ENCODE measurements at regions not wholly inside any gene's neighbourhood (a gene's known extent, or its start where the extent isn't known, plus 50 kb on each side); places are given as distances from the start of the nearest gene placed in this dataset.

- CTCF ChIA-PET: no interaction called here
Observed at GRCh38 chr19:33875071-33875470, 78.4 kb downstream of the KCTD15 start.

GRCh38 chr19:33876192-33876591, 79.5 kb downstream of the KCTD15 start:
- no peak for DNase-seq (ENCODE audit: extremely low spot score)
- POLR2A ChIA-PET: no interaction called here
- no peak for TF ChIP-seq PKNOX1 (IDR thresholded peaks at IDR 0.05)
- TF ChIP-seq L3MBTL2 (conservative IDR thresholded peaks at IDR 0.05): no peak
- TF ChIP-seq FOXK2 (IDR thresholded peaks at IDR 0.05): no peak
- TF ChIP-seq BHLHE40 (IDR thresholded peaks at IDR 0.05; ENCODE audit: borderline replicate concordance): no peak
- no peak for TF ChIP-seq ARNT (IDR thresholded peaks at IDR 0.05)
- no peak for TF ChIP-seq ELF4 (IDR thresholded peaks at IDR 0.05)
- TF ChIP-seq SP1 (IDR thresholded peaks at IDR 0.05): no peak
- TF ChIP-seq FOXM1 (IDR thresholded peaks at IDR 0.05; ENCODE audit: borderline replicate concordance): no peak
- no peak for TF ChIP-seq ZNF384 (IDR thresholded peaks at IDR 0.05)
- no peak for TF ChIP-seq FOXA1 (IDR thresholded peaks at IDR 0.05)
- no peak for TF ChIP-seq SUZ12 (IDR thresholded peaks at IDR 0.05)
- no peak for TF ChIP-seq CTBP1 (IDR thresholded peaks at IDR 0.05; ENCODE audit: borderline replicate concordance)
- TF ChIP-seq LEF1 (IDR thresholded peaks at IDR 0.05; ENCODE audit: borderline replicate concordance): no peak
- no peak for TF ChIP-seq TARDBP (IDR thresholded peaks at IDR 0.05)
- TF ChIP-seq HDGF (IDR thresholded peaks at IDR 0.05; ENCODE audit: borderline replicate concordance): no peak
- CTCF ChIA-PET: interaction anchor here (0.6 to 0.8 kb wide), 3 partner anchors 17 to 472 kb away, joined by 3 to 6 read pairs (median 3); no protein-coding TSS in a partner anchor

More at GRCh38 chr19:33875071-33875470, 78.4 kb downstream of the KCTD15 start:
- TF ChIP-seq NFRKB (IDR thresholded peaks at IDR 0.05): no peak
- no peak for TF ChIP-seq PKNOX1 (IDR thresholded peaks at IDR 0.05)
- no peak for TF ChIP-seq SP1 (IDR thresholded peaks at IDR 0.05)
- TF ChIP-seq FOXA1 (IDR thresholded peaks at IDR 0.05): no peak
- no peak for TF ChIP-seq TARDBP (IDR thresholded peaks at IDR 0.05)
- TF ChIP-seq HDGF (IDR thresholded peaks at IDR 0.05; ENCODE audit: borderline replicate concordance): no peak
- no peak for TF ChIP-seq ZNF384 (IDR thresholded peaks at IDR 0.05)
- TF ChIP-seq ELF4 (IDR thresholded peaks at IDR 0.05): no peak
- TF ChIP-seq FOXK2 (IDR thresholded peaks at IDR 0.05): no peak
- TF ChIP-seq CTBP1 (IDR thresholded peaks at IDR 0.05; ENCODE audit: borderline replicate concordance): no peak
- no peak for TF ChIP-seq ARNT (IDR thresholded peaks at IDR 0.05)
- TF ChIP-seq FOXM1 (IDR thresholded peaks at IDR 0.05; ENCODE audit: borderline replicate concordance): no peak
- TF ChIP-seq LEF1 (IDR thresholded peaks at IDR 0.05; ENCODE audit: borderline replicate concordance): no peak
- no peak for TF ChIP-seq SUZ12 (IDR thresholded peaks at IDR 0.05)
- TF ChIP-seq BHLHE40 (IDR thresholded peaks at IDR 0.05; ENCODE audit: borderline replicate concordance): no peak
- TF ChIP-seq L3MBTL2 (conservative IDR thresholded peaks at IDR 0.05): no peak
- DNase-seq (ENCODE audit: extremely low spot score): no peak
- POLR2A ChIA-PET: no interaction called here

- no peak for TF ChIP-seq ARNT (IDR thresholded peaks at IDR 0.05)
- TF ChIP-seq LEF1 (IDR thresholded peaks at IDR 0.05; ENCODE audit: borderline replicate concordance): no peak
- no peak for TF ChIP-seq ELF4 (IDR thresholded peaks at IDR 0.05)
- TF ChIP-seq NFRKB (IDR thresholded peaks at IDR 0.05): no peak
- TF ChIP-seq PKNOX1 (IDR thresholded peaks at IDR 0.05): no peak
- TF ChIP-seq SUZ12 (IDR thresholded peaks at IDR 0.05): no peak
- TF ChIP-seq ZNF384 (IDR thresholded peaks at IDR 0.05): no peak
- no peak for TF ChIP-seq CTBP1 (IDR thresholded peaks at IDR 0.05; ENCODE audit: borderline replicate concordance)
- no peak for TF ChIP-seq HDGF (IDR thresholded peaks at IDR 0.05; ENCODE audit: borderline replicate concordance)
- no peak for TF ChIP-seq TARDBP (IDR thresholded peaks at IDR 0.05)
- TF ChIP-seq L3MBTL2 (conservative IDR thresholded peaks at IDR 0.05): no peak
- ChIA-PET CTCF (no interaction called here), POLR2A (no interaction called here)
- no peak for DNase-seq (ENCODE audit: extremely low spot score)
Observed at GRCh38 chr19:33878030-33878544, 81.4 kb downstream of the KCTD15 start.

- TF ChIP-seq FOXK2 (IDR thresholded peaks at IDR 0.05) (no peak), CTBP1 (IDR thresholded peaks at IDR 0.05; ENCODE audit: borderline replicate concordance) (no peak), NFRKB (IDR thresholded peaks at IDR 0.05) (no peak), HDGF (IDR thresholded peaks at IDR 0.05; ENCODE audit: borderline replicate concordance) (no peak), ARNT (IDR thresholded peaks at IDR 0.05) (no peak), BHLHE40 (IDR thresholded peaks at IDR 0.05; ENCODE audit: borderline replicate concordance) (no peak), FOXM1 (IDR thresholded peaks at IDR 0.05; ENCODE audit: borderline replicate concordance) (no peak), SUZ12 (IDR thresholded peaks at IDR 0.05) (no peak), TARDBP (IDR thresholded peaks at IDR 0.05) (no peak), L3MBTL2 (conservative IDR thresholded peaks at IDR 0.05) (no peak), SP1 (IDR thresholded peaks at IDR 0.05) (no peak), LEF1 (IDR thresholded peaks at IDR 0.05; ENCODE audit: borderline replicate concordance) (no peak), FOXA1 (IDR thresholded peaks at IDR 0.05) (no peak), PKNOX1 (IDR thresholded peaks at IDR 0.05) (no peak), ELF4 (IDR thresholded peaks at IDR 0.05) (no peak), ZNF384 (IDR thresholded peaks at IDR 0.05) (no peak)
- POLR2A ChIA-PET: no interaction called here
- CTCF ChIA-PET: no interaction called here
- no peak for DNase-seq (ENCODE audit: extremely low spot score)
Observed at GRCh38 chr19:33878910-33879810, 82.5 kb downstream of the KCTD15 start.

Measured in HEK293T (cell line).